ENCODE measurements at regions not wholly inside any gene's neighbourhood (a gene's known extent, or its start where the extent isn't known, plus 50 kb on each side); places are given as distances from the start of the nearest gene placed in this dataset.

DNA sequence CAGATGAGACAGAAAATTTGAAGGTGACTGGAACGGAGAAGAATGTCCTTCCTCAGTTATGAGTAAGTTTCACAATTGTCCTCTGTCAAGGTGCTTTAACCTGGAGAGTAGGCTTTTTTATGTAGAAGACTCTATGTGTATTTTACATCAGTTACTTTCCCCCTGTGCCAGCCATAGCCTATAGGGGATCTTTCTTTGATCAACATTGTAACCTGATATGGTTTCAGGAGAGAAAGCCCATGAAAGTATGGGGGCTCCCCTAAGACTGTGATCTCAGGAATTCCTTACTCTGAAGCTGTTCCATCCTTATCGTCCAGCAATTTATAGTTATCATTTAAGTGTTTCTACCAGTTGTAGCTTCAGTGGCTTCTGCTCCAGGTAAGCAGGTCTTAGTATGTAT, 1076.3 kb upstream of the EPHA6 start:
- TF ChIP-seq EZH2 (IDR thresholded peaks at IDR 0.05) (no peak), POLR2AphosphoS5 (IDR thresholded peaks at IDR 0.05; ENCODE audit: borderline replicate concordance, low read depth, low read length) (no peak), FOXP2 (optimal IDR thresholded peaks at IDR 0.05; ENCODE audit: control extremely low read depth, extremely low read length, insufficient read depth) (no peak)

All from SK-N-MC (cell line).